Fibroblast of gingiva (primary cell): ENCODE measurements at regions not wholly inside any gene's neighbourhood (a gene's known extent, or its start where the extent isn't known, plus 50 kb on each side); places are given as distances from the start of the nearest gene placed in this dataset.

Source experiments
- DNase-seq: peaks from one replicate; pipeline ENCODE4 v3.0.0-alpha.2; 2011; ENCODE audit warnings: low read depth

GRCh38 chr4:129550281-129550785 lies 454.4 kb downstream of the C4orf33 start:
- DNase-seq = no peak

- no peak for DNase-seq
These were observed 465.3 kb downstream of the C4orf33 start for GRCh38 chr4:129561280-129561679.

GRCh38 chr4:129561886-129562671 lies 466.1 kb downstream of the C4orf33 start:
- no peak for DNase-seq

- DNase-seq = peak; percentile 24
These were observed 469.3 kb downstream of the C4orf33 start for GRCh38 chr4:129565214-129565613.

DNA sequence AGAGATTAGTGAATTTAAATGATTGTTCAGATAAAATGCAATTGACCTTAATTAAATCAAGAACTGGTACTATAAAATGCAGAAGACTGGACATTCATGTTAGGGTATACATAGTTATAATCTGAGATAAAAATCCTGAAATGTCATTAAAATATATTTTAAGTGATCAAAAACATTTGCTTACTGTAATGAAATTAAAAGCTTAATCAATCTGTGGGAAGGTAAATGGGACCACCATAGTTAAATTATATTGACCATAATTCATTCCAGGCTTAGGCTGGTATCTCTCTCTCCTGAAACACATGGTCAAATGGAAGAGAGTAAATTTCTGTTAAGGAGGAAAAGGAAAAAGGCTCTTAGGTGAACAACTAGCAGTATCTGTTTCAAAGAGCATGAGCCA lies 474.4 kb downstream of the C4orf33 start:
- no peak for DNase-seq

- DNase-seq = no peak
These were observed 482.4 kb downstream of the C4orf33 start for GRCh38 chr4:129578336-129578735.

DNA sequence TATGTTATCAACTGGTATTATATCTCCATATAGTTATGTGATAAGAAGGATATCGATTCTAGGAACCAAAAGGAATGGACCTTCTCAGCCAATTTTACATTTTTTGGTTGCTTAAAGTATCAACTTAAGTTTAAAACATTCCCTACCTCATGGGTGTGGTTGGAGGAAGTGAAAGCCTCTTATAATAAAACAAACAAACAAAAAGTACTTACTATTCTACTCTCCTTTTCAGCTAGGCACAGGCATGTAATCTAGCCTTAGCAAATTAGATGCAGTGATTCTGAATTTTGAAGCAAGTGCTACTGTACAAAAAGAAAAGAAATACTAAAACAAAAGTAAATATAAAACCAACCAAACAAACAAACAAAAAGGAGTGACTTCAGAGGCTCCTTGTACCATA lies 485.4 kb downstream of the C4orf33 start:
- DNase-seq = no peak

GRCh38 chr4:129583868-129584267 lies 487.9 kb downstream of the C4orf33 start:
- DNase-seq = peak; percentile 80

DNA sequence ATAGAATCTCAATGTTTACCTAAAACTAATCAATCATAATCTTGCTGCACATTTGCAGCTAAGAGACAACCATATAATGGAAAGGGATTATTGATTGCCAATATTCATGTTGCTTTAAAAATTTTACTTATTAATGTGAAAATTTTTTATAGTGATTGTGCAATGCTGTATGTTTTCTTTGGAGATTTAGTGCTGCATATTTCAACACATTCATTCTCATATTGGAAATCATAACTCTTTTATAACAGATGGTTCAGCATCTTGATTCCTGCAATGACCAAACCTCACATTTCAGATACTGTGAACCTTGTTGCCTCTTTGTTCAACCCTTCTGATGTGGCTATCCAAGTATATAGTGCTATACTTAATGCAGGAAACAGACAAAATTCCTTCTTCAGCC lies 502.6 kb downstream of the C4orf33 start:
- DNase-seq = no peak

DNA sequence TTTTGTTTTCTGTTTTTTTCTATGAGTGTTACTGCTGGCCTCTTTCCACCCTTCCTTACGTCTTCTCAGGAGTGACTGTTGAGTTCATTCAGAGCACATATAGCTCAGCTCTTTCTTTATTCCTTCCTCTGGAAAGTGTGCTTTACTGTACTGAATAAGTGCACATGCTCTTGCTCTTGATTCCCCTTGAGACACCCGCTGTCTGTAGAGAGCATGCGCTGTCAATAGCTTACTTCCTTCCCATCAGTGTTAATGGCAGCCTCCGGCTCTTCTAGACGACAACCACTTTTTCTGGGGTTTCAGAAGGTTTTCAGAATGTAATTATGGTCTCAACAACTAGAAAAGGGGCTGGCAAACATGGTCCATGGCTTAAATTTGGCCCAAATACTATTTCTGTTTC lies 504.9 kb downstream of the C4orf33 start:
- no peak for DNase-seq

DNA sequence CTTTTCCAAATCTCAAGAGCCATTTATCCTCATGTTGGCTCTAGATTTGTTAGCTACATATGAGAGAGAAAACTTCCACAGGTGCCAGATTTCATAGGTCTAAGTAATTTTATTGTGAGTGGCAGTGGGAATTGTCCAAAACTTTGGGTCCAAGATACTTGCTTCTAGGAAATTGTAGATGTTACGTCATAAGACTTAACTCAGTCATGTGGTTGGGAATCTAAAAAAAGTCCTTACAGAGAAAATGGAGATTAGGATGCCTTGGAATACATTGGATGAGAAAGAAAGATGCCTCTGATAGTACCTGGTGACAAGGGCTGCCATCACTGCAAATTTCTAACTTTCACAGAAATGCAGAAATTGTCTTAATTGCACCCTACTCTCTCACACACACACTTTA lies 506.5 kb downstream of the C4orf33 start:
- DNase-seq = no peak

DNA sequence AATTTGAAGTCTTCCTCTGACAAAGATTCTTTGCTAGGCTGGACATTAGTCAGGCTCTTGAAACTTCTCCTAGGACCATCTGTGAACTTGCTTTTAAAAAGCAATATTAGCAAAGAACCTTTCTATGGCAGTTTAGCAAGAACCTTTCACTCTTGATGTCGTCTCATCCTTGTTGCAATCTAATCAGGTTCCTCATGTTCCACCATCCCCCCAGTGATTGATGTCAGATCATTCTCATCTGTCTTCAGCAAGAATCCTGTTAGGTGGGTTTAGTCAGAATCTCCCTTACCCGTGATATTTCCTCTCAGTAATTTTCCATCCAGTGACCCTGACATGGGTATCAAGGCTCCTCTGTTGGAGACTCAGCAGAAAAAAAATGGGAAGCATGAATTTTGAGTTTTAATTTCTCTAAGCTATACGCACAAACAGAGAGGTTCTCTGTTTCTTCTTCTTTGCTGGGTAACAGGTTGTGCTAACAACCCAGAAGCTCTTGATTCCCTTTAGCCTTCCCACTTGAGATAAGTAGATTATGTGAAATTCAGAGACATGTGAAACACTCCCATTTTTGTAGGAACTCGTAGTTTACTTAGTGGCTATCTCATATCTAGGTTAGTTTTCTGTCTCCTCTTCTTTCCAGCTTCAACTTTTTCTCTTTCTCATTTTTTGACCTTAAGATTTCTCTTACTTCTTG lies 507.4 kb downstream of the C4orf33 start:
- DNase-seq = no peak

DNA sequence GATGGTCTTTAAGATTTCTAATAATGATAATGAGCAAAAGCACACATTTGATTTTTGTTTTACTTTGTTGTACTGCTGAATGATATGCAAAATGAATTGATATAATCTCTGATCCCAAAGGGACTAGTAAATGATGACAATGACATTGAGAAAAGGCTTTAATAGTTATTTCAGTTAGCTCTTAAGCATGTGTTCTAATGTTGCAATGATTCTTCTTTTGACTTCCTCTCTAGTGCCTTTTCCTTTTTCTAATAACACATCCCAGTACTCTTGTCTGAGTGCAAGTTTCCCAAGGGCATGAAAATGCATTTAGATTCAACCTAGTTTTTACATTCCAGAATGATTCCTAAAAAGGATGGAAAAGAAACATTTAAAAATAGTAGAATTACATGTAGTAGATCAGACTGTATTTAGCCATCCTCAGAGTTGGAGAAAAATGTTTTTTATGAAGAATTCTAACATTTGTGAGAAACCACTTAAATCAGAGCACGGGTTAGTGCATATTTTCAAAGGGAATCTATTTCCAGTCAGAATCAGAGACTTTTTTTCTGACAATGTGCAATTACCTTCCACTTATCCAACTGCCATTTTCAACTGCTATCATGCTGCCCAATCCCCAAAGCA lies 508.8 kb downstream of the C4orf33 start:
- DNase-seq = no peak

- no peak for DNase-seq
These were observed 518.7 kb downstream of the C4orf33 start for GRCh38 chr4:129614611-129615010.

- DNase-seq = no peak
These were observed 526.6 kb downstream of the C4orf33 start for GRCh38 chr4:129622566-129622965.

GRCh38 chr4:129623233-129623875 lies 527.4 kb downstream of the C4orf33 start:
- DNase-seq = no peak

- peak; percentile 20 for DNase-seq
These were observed 545.2 kb downstream of the C4orf33 start for GRCh38 chr4:129641179-129641578.

DNA sequence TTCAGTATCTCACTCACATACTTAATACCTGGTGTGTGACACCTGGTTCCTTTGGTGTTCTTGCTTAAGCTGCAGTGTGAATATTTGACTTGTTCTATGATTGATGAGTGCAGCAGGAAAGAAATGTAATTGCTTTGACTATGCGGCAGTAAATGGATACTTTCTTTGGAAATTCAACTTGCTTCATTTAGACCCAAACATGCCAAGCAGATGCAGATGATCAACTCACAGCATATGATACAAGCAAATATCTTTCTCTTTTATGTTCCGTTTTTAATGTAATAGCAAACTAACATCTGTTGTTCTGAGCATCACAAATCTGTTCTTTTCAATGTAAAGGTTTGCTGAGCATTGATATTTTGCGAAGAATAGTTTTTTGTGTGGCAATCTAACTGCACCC lies 549.5 kb downstream of the C4orf33 start:
- DNase-seq = no peak

- DNase-seq = no peak
These were observed 572.1 kb downstream of the C4orf33 start for GRCh38 chr4:129668092-129668491.

- no peak for DNase-seq
These were observed 577.0 kb downstream of the C4orf33 start for GRCh38 chr4:129672941-129673340.

DNA sequence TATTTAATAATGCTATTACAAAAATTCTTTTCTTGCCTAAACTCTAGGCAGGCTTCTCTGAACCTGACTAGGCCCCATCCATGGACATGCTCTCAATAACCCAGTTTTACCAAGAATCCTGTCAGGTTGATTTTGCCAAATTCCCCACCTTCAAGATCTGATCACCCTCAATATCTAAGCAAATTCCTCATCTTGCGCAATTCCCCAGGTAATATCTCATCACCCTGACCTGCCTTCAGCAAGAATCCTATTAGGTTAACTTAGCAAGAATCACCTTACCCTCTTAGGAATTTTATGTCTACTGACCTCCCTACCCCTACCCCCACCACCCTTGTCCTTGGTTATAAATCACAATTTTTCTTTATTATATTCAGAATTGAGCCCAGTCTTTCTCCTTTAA lies 579.1 kb downstream of the C4orf33 start:
- DNase-seq = no peak

DNA sequence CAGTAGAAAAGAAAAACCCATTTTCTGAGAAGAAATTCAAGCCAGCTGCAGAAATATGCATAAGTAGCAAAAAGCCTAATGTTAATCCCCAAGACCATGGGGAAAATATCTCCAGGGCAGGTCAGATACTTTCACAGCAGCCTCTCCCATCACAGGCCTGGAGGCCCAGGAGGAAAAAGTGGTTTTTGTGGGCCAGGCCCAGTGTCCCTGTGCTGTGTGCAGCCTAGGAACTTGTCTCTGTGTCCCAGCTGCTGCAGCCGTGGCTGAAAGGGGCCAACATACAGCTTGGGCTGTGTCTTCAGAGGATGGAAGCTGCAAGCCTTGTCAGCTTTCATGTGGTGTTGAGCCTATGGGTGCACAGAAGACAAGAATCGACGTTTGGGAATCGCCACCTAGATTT lies 581.0 kb downstream of the C4orf33 start:
- no peak for DNase-seq

DNA sequence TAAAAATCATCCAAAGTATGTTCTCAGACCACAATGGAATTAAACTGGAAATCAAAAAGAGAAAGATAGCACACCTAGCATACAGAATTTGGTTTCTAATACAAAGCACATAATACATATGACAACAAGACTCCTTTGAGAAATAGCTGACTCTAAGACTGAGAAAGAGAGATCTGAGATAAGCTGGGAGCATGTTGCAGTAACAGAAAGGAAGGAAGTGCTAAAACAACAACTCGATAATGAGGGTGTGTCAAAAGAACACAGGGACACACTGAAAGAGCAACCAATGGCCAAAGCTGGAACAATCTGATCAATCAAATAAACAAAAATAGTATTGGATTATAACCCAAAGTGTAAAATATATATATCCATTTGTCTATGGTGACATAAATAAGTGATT lies 586.6 kb downstream of the C4orf33 start:
- DNase-seq = no peak
